Pancreas (tissue), 10 donors: ENCODE measurements at regions not wholly inside any gene's neighbourhood (a gene's known extent, or its start where the extent isn't known, plus 50 kb on each side); places are given as distances from the start of the nearest gene placed in this dataset.

Experiments
- ATAC-seq, 4 donors: fragments of 200-7000 bp; cut with Tn5 transposase; one replicate each; pipeline versions ENCODE4 v1.8.0 to v1.9.1; 2020; ENCODE audit warnings: mild to moderate bottlenecking in 4 of 4, moderate library complexity in 4 of 4
- DNase-seq, 6 donors: peaks; one replicate each; pipeline ENCODE4 v3.0.0-alpha.2; 2020
- FAIRE-seq: peaks from 2 replicates; lab custom pipeline; 2012; peaks lifted over from hg19 to GRCh38; lab: Jason Lieb, UNC
- H3K27ac ChIP-seq, 4 donors: fragments of 200-600 bp; sonication (generic); 1 replicate in 3 of 4; 2 replicates in 1 of 4; pipeline versions ENCODE4 v1.5.0 to v1.8.0; 2020
- H3K27me3 ChIP-seq, 4 donors: fragments of 200-600 bp; one replicate each; pipeline ENCODE4 v1.8.0; 2021
- H3K36me3 ChIP-seq, 3 donors: fragments of 200-600 bp; sonication (generic) in 1 of 3; one replicate each; pipeline versions ENCODE4 v1.5.0 to v1.8.0; 2020 to 2021
- H3K4me1 ChIP-seq, 3 donors: fragments of 200-600 bp; one replicate each; pipeline ENCODE4 v1.8.0; 2021
- H3K4me3 ChIP-seq, 4 donors: fragments of 200-600 bp; sonication (generic) in 2 of 4; one replicate each; pipeline versions ENCODE4 v1.5.0 to v1.8.0; 2020 to 2021
- H3K9me3 ChIP-seq, 4 donors: fragments of 200-600 bp; one replicate each; pipeline ENCODE4 v1.8.0; 2021
- CTCF ChIP-seq, 4 donors: fragments of 200-600 bp; sonication (generic) in 3 of 4; IDR thresholded peaks; one replicate each; pipeline versions ENCODE4 v1.5.0 to v1.8.0; 2021; ENCODE audit warnings: antibody characterized with exemption in 4 of 4
- WGBS, 2 donors: extraction: QIAGEN DNeasy Blood & Tissue Kit; methylation state at CpG; one replicate each; pipeline ENCODE4 v1.1.7; 2013; 5-methylcytosine and 5-hydroxymethylcytosine counted together
- intact Hi-C, 3 donors: fragments of 100-400 bp; cut with DNase I; formaldehyde crosslinking; loops; one replicate each; pipeline versions ENCODE4 v1.11.1 to v1.14.2; 2022
- donor health status: healthy with polysubstance abuse.
- donor health status: DM: no; HTN: no; CAD: no; lungs with moderate emphysema.
- donor health status: DM: no; HTN: no; CAD: no.
- donor health status: control.
- donor health status: control.
- donor health status: Bipolar disorder and iron deficiency.
- donor health status: DM: yes; HTN: yes; CAD: no.
- donor health status: DM: no; HTN: no; CAD: no.
- donor health status: DM: no; HTN: no; CAD: no.
- donor health status: DM: yes; HTN: yes; CAD: no.

GRCh38 chr1:214826619-214827018, 223.6 kb downstream of the CENPF start:
- Histone ChIP-seq H3K9me3 (no peaks in the 10 kb centered on the region), H3K4me3 (no peak overlapping the region), H3K27me3 (no peaks in the 10 kb centered on the region), H3K4me1 (no peaks in the 10 kb centered on the region), H3K27ac (no peak overlapping the region), H3K36me3 (no peaks in the 10 kb centered on the region)
- intact Hi-C loops, result no loop called here
- TF ChIP-seq CTCF (IDR thresholded peaks at IDR 0.05), result no peak
- DNase-seq (no peak), FAIRE-seq (no peak), ATAC-seq (no peak)
- WGBS, 2 donors, result 50 to 60% methylated on average over 4 of the region's 4 CpGs

- FAIRE-seq (no peak), ATAC-seq (no peak), DNase-seq (no peak)
- H3K27me3 ChIP-seq, result no peaks in the 10 kb centered on the region
- H3K36me3 ChIP-seq, result no peaks in the 10 kb centered on the region
- no peak overlapping the region for H3K27ac ChIP-seq
- no peaks in the 10 kb centered on the region for H3K9me3 ChIP-seq
- intact Hi-C loops, result no loop called here
- no peaks in the 10 kb centered on the region for H3K4me1 ChIP-seq
- no peak overlapping the region for H3K4me3 ChIP-seq
- TF ChIP-seq CTCF (IDR thresholded peaks at IDR 0.05), result no peak
Observed at GRCh38 chr1:214827883-214828282, 224.9 kb downstream of the CENPF start.

GRCh38 chr1:214830941-214831340, 227.9 kb downstream of the CENPF start:
- Histone ChIP-seq H3K27ac (no peak overlapping the region), H3K36me3 (no peaks in the 10 kb centered on the region), H3K9me3 (no peaks in the 10 kb centered on the region), H3K4me1 (no peaks in the 10 kb centered on the region), H3K4me3 (no peak overlapping the region), H3K27me3 (no peaks in the 10 kb centered on the region)
- intact Hi-C loops, result no loop called here
- no peak for ATAC-seq
- 28 to 30% methylated on average over 2 of the region's 2 CpGs for WGBS, 2 donors
- no peak for TF ChIP-seq CTCF (IDR thresholded peaks at IDR 0.05)
- FAIRE-seq, result no peak
- no peak for DNase-seq

GRCh38 chr1:214831956-214832355, 229.0 kb downstream of the CENPF start:
- Histone ChIP-seq H3K27me3 (no peaks in the 10 kb centered on the region), H3K4me3 (no peak overlapping the region), H3K9me3 (no peaks in the 10 kb centered on the region), H3K4me1 (no peaks in the 10 kb centered on the region), H3K36me3 (no peaks in the 10 kb centered on the region), H3K27ac (no peak overlapping the region)
- ATAC-seq, result no peak
- no peak for TF ChIP-seq CTCF (IDR thresholded peaks at IDR 0.05)
- DNase-seq, result no peak
- no peak for FAIRE-seq
- 70 to 75% methylated on average over 4 to 5 of the region's 5 CpGs for WGBS, 2 donors
- intact Hi-C loops, result no loop called here

- H3K27ac ChIP-seq, result no peak overlapping the region
- H3K27me3 ChIP-seq, result no peaks in the 10 kb centered on the region
- intact Hi-C loops, result no loop called here
- ATAC-seq, result no peak
- DNase-seq, result no peak
- TF ChIP-seq CTCF (IDR thresholded peaks at IDR 0.05), result no peak
- H3K9me3 ChIP-seq, result no peaks in the 10 kb centered on the region
- no peaks in the 10 kb centered on the region for H3K4me1 ChIP-seq
- H3K36me3 ChIP-seq, result no peaks in the 10 kb centered on the region
- no peak for FAIRE-seq
- H3K4me3 ChIP-seq, result no peak overlapping the region
- WGBS, 2 donors, result 21 to 27% methylated on average over 2 of the region's 2 CpGs
Observed at GRCh38 chr1:214833178-214833756, 230.3 kb downstream of the CENPF start.
